NCI-H226 (cell line): ENCODE measurements at regions not wholly inside any gene's neighbourhood (a gene's known extent, or its start where the extent isn't known, plus 50 kb on each side); places are given as distances from the start of the nearest gene placed in this dataset.
"Not testable (repeated sequence)": the region's sequence is repeated elsewhere in the genome, so short reads cannot be mapped to it uniquely, and the experiment has no call there.

Experiments
- DNase-seq: peaks from one replicate; pipeline ENCODE4 v3.0.0-alpha.2; 2015

DNA sequence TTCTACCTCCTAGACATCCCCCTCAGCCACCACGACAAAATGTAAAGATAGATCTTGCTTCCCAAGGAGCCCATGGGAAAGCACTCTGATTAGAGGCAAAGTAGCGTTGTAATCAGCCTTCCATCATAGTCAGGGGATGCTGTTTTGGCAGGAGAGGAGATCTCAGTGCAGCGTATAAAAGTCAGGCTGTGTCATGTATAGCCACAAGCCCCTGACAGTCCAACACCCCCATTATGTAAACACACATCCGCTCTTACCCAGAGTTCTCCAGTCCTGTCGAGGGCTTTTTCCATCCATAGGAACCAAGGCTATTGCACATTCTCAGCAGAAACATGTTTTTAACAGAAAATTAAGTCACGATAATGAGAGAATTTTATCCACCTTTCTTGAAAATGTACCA lies 156.3 kb downstream of the CYSLTR2 start:
- DNase-seq = no peak

DNA sequence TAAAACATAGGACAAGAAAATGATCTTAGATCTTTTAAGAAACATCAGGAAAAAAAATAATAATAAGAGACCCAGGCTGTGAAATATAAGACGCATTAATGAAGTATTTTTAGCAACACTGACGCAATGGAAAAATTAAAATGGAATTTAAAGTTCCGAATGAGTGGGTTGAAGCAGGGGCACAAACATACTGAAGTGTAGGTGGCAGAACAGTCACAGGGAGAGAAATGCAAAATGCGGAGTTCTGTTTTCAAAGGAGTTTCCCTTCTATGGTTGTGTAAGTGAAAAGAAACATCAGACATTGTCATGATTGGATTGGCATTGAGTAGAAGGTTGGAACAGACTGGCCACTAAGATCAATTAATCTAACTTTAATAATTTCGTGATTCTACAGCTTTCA lies 159.8 kb downstream of the CYSLTR2 start:
- no peak for DNase-seq

DNA sequence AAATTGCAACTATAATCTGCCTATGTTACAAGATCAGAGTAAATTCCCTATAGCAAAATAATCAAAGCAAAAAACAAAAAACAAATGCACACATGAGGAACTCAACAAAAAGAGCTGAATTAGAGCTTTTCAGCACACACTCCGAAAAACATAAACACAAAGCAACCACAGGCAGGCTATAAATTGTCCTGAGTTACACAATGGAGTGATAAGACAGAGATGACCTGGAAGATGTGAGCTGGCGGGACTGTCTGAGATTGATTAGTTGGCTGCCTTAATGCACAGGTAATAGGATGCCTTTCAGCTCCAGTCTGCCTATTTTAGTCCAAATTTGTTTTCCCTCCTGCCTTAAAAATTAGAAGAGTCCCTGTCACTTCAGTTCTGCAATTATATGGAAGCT lies 159.0 kb upstream of the FNDC3A start:
- DNase-seq = no peak

DNA sequence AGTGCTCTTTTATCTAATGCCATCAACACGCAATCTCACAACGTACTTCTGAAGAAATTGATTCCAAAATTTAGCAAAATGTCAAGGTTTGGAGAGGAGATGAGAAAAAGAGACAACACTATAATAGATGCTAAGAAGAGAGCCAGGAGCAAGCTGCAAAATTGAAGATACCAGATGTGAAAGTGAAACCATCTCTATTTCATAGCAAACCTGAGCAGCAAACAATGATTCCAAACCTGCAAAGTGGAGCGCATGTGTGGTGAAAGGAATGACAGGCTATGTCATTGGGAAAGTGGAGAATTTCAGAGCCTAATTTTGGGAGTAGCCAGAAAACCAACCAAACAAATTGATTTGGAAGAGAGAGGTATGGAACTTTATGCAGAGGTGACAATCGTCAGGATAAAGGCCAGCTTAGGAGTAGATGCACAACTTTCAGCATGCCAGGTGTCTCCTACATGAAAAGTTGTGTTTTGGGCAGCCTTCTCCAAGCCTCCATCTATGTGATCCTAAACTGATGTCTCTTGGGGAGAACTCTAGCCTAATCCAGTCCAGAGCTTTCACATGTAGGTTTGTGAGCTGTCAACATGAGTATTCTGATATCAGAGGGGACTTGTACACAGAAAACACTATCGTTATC lies 158.4 kb upstream of the FNDC3A start:
- no peak for DNase-seq

DNA sequence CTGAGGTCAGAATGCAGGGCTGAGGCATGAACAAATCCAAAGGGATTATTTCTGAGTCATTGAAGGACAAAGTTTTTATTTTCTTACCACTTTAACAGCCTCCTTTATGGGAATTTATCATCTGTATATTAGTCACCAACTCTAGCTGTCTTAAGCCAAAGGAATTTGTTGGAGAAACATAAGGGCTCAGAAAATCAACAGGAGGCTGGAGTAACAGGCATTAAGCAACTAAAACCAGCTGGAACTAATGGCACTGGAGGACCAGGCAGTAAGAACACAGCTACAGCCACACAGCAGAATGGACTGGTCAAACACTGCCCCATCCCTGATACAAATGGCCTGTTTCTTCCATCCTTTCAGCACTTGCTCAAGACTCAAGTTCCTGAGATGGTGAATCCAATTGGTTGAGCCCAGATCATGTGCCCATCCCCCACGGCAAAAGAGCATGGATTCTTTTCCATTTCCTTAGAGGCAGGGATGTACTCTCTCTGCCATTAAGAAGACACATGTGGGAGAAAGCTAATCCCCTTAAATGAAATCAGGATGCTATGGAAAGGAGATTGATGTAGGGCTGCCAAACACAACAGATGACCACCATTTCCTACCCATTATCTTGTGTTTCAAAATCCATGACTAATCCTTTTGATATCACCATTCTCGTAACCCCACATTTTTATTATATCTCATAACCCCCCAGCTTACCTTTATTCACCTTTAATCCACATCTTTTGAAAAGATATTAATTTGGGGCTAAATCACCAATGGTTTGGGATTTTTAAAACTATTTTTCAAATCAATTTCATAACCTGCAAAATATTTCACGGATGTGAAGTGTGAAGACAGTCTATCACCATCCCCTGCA lies 157.0 kb upstream of the FNDC3A start:
- peak; percentile 70 for DNase-seq

DNA sequence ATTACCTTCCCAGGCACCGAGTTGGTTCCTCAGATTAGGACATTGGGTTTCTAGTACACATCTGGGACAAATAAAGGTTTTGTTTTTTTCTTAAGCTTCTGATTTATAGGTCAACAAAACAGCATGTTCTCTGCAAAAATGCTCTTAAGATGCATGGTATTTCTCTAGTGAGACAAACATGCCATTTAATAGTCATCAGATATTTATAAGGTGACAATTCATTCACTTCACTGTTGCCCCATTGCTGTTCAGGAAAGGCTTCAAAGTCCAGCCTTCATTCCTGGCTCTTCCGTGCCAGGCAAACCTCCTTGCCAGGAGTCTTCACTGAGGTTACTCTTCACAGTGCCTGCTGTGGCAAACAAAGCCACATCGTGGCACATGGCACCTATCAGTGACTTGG lies 156.3 kb upstream of the FNDC3A start:
- DNase-seq = no peak

DNA sequence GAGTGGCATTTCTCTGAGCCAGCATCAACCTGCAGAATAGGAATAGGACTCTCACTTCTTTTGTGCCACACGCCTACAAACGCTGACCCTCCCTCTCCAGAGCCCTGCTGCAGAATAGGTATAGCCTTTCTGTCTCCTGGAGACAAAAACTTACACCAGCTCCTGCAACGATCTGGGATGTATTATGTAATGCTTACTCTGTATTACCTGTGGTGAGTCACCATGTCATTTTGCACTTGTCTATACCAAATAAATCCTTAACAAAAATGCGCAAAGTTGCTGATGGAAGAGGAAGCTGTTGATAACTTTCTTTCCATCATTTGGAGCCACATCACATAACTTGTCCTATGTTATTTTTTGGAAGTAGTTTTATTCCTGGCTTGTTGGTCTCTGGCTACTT lies 155.8 kb upstream of the FNDC3A start:
- DNase-seq = no peak

DNA sequence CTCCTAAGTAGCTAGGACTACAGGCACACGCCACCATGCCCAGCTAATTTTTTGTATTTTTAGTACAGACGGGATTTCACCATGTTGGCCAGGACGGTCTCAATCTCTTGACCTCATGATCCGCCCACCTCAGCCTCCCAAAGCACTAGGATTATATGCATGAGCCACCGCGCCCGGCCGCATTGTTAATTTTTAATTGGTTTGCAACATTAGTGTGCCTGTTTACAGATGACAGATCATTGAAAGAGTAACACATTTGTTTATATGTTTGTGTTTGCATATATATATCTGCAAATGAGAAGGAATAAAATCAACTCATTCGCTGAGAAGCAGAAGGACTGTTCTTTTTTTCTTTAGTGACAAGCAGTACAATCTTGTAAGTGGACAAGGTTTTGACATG lies 152.2 kb upstream of the FNDC3A start:
- not testable (repeated sequence) for DNase-seq

DNA sequence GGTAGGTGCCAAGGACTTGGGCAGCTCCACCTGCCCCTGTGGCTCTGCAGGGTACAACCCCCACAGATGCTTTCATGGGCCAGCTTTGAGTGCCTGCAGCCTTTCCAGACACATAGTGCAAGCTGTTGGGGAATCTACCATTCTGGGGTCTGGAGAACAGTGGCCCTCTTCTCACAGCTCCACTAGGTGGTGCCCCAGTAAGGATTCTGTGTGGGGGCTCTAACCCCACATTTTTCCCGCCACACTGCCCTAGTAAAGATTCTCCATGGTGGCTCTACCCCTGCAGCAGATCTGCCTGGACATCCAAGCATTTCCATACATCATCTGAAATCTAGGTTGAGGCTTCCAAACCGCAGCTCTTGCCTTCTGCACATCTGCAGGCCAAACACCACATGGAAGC lies 149.7 kb upstream of the FNDC3A start:
- DNase-seq = no peak

DNA sequence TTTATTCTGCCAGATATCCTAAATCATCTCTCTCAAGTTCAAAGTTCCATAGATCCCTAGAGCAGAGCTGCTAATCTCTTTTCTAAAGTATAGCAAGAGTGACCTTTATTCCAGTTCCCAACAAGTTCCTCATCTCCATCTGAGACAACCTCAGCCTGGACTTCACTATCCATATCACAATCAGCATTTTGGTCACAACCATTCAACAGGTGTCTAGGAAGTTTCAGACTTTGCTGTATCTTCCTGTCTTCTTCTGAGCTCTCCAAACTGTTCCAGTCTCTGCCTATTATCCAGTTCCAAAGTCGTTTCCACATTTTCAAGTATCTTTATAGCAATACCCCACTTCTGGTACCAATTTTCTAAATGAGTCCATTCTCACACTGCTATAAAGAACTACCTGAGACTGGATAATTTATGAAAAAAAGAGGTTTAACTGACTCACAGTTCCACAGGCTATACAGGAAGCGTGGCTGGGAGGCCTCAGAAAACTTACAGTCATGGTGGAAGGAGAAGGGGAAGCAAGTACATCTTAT lies 148.7 kb upstream of the FNDC3A start:
- not testable (repeated sequence) for DNase-seq

DNA sequence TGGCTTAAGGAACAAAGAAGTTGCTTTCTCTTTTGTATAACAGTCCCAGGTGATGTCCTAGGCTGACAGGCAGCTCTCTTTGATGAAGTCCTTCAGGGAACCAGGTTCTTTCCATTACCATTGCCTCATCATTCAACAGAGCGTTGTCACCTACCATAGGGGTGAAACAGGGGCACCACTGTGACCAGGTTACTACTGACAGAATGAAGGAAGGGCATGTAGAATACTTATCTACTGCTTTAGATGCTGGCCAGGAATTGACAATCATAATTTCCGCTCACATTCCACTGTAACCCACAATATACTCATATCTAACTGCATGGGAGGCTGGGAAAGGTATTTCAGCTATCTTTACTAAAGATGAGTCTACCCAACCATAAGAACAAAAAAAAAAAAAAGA lies 148.0 kb upstream of the FNDC3A start:
- no peak for DNase-seq

DNA sequence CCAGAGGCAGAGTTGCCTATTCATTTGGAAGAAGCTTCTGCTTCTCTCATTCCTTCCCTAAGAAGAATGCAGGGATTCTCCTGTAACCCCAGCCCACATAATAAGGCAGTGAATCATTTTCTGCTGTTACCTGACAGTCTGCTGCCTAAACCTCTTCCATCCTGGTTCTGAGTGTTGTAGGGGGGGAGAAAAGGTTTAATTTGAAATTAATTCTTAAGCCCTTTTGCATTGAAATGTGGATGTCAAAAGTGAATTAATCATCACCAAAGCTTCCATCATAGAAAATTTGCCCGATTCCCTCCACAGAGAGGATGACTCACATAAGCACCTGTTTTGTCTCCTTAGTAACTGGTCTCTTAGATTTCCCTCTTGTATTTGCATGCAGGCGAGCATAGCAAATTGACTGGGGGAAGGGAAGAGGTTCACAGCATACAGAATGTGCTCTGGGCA lies 146.7 kb upstream of the FNDC3A start:
- DNase-seq = peak; percentile 58

DNA sequence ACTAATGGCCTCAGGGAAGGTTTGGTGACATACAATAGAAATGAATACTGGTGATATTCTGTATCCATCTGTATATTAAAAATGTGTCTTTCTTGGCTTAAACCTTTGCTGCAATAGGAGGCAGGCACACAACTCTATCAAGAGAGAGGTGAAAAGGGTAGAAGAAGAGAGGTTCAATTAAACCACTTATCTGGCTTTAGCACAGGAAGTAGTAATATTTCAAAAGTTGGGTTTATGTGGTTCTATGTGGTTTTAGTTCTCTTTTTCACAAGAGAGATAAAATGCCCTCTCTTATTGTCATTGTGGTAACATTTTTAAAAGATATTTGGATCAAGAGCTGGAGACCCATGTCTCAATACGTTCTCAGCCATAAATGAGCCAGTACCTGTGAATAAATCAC lies 146.2 kb upstream of the FNDC3A start:
- DNase-seq = no peak

DNA sequence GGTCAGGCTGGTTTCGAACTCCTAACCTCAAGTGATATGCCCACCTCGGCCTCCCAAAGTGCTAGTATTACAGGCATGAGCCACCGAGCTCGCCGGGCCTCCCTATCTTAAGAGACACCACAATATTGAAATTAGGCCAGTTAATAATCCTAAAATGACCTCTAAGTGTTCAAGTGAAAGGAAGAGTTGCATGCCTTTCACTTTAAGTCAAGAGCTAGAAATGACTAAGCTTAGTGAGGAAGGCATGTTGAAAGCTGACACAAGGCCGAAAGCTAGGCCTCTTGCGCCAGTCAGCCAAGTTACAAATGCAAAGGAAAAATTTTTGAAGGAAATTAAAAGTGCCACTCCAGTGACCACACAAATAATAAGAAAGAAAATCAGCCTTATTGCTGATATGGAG lies 144.5 kb upstream of the FNDC3A start:
- DNase-seq = no peak

DNA sequence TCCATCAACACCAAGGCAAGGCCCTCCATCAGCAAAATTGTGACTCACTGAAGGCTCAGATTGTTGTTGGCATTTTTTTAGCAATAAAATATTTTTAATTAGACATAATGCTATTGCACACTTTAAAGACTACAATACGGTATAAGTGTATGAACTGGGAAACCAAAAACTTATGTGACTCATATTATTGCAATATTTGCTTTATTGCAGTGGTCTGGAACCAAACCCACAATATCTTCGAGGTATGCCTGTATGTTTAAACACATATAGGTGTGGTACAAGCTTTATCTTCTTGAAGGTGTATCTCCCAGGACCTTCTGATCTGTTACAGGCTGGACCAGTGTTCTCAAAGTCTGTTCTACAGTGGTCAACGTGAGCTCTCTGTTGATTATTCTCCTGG lies 142.3 kb upstream of the FNDC3A start:
- no peak for DNase-seq

DNA sequence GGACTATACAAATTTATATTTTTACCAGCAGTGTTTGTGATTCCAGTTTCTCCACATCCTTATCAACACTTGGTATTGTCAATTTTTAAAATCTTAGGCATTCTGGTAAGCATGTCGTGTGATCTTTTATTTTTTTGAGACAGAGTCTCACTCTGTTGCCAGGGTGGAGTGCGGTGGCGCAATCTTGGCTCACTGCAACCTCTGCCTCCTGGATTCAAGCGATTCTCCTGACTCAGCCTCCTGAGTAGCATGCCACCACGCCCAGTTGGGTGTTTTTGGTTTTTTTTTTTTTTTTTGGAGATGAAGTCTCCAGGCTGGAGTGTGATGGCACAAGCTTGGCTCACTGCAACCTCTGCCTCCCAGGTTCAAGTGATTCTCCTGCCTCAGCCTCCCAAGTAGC lies 140.4 kb upstream of the FNDC3A start:
- DNase-seq = not testable (repeated sequence)

DNA sequence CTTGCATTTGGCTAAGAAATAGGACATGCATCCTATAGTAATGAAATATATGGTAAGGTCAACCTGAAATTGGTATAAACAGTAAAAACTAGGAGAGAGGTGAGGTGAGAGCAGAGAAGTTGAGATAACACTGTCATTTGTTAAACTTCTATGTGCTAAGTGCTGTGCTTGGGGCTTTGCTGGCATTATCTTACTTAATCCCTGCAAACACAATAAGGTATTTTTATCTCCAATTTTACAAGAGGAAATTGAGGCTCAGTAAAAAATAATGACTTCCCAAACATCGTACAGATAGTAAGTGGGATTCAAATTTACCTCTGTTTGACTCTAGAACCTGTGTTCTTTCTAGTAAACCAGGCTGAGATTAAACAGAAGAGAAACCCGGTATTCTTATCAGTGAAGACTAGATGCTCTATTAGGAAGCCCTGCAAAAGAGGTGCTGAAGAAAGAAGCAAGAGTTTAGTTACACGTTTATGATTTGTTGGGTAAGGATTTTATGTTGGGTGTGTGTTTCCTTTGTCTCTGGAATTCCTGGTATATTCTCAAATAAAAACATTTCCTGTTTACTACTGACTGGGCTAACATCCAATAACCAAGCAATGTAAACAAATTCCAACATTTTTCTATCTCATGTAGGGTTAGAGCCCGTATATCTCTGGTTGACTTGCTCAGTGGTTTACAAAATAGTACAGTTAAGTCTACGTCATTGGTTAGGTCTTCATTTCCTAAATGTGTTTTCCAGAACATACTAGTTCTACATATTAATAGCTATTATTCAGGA lies 137.3 kb upstream of the FNDC3A start:
- DNase-seq = no peak

DNA sequence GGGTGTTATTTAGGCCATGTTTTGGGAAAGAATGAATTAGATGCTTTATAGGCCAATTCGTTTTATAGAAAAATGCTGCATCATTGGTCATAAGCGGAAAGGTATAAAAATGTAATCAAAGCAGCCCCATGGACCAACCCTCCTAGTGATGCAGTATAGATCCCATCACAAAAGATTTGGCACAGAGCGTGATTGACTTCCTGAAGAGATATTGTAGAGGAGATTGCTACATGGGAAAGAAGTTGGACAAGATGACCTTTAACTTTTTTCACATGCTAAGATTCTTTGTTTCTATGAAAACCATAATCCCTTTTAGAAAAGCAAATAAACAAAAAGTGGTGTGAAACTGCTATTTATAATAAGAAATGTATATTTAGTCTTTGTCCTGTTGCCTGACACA lies 136.5 kb upstream of the FNDC3A start:
- DNase-seq = no peak

DNA sequence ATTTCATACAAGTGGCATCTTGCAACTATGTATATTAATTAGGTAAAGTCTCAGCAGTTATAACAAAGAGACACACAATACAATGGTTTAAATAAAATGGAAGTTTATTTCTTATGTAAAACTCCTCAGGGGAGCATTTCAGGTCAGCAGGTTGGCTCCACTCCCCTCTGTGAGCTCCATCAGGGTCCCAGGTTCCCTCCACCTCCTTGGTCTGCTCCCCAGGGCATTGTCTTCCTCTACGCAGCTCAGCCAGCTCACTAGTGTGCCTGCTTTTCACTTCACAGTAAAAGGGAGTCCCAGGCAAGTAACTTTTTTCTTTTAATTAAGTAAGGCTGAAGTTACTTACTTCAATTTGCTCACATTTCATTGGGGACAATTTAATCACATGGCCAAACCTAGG lies 135.3 kb upstream of the FNDC3A start:
- no peak for DNase-seq

DNA sequence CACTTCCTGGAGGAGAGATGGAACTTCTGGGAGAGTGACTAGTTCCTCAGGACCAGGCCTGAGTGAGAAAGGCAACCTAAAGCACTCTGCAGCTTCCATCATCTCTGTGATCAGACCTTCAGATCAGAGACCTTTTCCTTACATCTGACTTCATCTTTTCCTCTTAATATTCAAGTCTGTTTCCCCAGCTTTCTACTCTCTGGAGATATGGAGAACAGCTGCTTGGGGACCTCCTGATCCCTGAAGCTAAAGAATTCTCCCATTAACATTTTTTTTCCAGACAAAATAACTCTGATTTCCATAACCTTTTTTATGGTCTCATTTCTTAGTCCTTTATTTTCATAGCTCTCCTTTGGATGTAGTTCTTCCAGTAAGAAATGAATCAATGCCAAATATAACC lies 133.4 kb upstream of the FNDC3A start:
- DNase-seq = no peak

DNA sequence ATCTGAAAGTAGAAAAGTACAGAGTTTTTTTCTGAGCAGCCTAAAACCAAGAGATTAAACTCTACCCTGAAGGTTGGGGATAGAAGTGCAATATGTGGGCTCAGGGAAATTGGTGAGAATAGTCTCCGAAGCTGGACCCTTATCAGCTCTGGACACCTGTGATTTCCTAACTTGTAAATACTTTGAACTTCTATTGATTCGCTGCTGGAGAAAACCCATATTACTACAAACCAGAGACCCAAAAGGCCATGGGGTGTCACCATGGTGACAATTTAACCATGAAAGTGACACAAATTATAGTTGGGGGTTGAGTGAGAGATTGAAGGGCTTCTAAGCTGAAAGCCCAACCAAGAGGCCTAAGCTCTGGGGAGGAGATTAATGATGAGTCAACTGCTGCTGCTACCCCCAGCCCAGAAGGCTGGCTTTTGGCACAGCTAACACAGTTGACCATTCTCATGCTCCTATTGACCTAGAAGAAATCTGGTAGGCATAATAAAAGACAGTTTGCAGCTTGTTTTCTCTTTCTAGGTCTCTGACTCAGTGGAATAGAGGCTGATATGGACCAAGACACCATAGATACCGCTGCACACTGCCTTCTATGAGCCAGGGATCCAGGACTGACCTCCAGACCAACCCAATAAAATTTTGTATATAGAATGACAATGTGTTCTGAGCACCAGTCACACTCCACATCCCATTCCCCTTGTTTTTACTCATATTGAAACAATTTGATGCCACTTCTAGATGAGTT lies 131.9 kb upstream of the FNDC3A start:
- DNase-seq = no peak

DNA sequence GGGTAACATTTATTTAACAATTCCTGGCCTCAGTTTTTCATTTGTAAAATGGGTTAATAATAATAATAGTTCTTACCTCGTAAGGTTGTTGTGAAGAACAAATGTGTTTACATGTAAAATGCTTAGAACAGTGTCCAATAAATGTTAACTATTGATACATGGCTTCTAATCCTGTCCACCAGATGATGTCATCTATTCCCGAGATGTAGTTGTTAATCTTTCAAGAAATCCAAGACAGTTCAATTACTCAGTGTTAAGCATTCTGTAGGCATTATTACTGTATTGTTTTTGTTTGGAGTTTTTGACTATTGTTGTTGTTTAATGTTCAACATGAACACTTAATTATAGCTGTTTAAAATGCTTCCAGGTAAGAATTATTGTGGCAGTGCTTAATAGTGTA lies 131.0 kb upstream of the FNDC3A start:
- DNase-seq = no peak

DNA sequence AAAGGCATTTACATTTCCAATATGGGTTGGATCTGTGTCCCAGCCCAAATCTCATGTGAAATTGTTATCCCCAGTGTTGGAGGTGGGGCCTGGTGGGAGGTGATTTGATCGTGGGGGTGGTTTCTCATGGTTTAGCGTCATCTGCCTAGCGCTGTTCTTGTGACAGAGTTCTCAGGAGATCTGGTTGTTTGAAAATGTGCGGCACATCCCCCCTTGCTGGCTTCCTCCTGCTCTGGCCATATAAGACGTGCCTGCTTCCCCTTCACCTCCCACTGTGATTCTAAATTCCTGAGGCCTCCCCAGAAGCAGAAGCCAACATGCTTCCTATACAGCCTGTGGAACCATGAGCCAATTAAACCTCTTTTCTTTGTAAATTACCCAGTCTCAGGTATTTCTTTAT lies 126.2 kb upstream of the FNDC3A start:
- no peak for DNase-seq
